ENCODE measurements at regions not wholly inside any gene's neighbourhood (a gene's known extent, or its start where the extent isn't known, plus 50 kb on each side); places are given as distances from the start of the nearest gene placed in this dataset.
"Not testable (repeated sequence)": the region's sequence is repeated elsewhere in the genome, so short reads cannot be mapped to it uniquely, and the experiment has no call there.

DNA sequence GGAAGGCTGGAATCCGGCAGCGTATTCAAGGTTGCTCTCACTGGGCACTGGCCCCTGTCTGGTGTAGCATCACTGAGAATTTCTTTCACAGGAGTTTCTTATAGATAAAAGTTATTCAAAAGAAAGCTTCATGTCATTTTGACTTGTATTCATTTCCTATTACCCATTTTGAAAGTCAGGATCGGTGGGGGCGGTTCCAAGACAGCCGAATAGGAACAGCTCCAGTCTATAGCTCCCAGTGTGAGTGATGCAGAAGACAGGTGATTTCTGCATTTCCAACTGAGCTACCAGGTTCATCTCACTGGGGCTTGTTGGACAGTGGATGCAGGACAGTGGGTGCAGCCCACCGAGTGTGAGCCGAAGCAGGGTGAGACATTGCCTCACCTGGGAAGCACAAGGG is 51.5 kb upstream of the CDC42EP3 start:
- not testable (repeated sequence) for DNase-seq (ENCODE audit: low spot score)

DNA sequence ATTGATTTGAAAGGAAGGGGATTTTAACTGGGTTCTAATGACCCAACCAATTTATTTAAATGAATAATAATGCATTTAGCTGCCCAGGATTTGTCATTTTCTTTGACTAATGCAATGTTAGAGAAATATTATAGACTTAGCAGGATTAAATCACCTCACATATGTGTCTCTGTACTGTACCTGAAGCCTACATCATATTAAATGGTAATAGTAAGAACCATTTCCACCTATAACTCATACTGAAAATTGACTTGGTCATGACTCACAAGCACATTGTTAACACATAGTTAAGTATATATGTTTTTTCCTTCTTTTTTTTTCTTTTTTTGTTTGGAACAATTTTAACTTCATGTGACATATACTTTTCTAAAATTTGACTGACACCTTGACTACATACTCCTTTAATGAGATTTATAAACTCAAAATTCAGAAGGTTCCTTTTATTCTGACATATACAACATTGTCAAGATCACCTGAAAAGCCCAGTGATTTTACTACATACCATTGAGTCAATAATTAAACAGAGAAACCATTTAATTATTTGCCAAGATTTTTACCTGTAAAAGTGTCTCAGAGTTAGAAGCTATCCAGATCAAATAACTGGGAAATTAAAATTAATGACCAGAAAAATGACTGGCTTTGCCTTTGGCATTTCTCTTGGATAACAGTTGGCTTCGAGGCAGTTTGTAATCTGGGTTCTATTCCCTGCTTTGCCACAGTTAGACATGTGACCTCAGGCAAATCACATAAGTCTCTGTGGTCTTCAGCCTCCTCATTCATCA is 58.8 kb upstream of the CDC42EP3 start:
- DNase-seq (ENCODE audit: low spot score): no peak

DNA sequence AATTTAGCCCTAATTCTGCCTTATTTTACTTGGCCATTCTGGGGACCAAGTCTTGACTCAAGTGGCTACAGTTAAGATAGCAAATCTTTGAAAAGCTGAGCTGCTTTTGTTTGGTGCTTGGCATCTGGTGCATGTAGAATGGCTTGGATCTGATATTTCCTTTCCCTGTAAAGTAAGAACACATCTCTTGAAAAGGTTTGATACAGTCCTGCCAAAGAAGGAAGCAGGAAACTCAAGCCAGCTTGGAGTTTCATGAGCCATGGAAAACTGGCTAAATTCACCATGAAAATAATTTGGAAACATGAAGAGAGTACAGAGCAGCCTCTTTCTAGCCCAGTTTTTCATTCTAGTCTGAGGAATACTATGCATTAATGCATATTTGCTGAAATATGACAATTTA is 61.0 kb upstream of the CDC42EP3 start:
- DNase-seq (ENCODE audit: low spot score): not testable (repeated sequence)

DNA sequence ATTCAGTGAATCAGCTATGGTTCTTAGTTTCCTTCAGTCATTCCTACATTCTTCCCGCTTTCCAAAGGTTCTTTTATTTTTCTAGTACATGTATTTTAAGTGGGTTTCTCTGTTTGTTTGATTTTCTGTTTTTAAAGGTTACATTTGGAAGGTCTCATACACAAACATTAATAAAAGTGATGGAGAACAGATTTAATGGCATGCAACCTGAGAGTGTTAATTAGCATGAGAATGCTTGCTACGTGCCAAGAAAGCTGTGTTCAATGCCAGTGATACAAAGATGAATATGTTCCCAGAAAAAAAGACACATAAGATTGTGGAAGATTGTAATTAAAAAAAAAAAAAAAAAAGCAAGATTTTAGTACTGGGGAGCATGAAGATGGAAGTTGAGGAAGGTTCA is 61.8 kb upstream of the CDC42EP3 start:
- DNase-seq (ENCODE audit: low spot score): no peak

DNA sequence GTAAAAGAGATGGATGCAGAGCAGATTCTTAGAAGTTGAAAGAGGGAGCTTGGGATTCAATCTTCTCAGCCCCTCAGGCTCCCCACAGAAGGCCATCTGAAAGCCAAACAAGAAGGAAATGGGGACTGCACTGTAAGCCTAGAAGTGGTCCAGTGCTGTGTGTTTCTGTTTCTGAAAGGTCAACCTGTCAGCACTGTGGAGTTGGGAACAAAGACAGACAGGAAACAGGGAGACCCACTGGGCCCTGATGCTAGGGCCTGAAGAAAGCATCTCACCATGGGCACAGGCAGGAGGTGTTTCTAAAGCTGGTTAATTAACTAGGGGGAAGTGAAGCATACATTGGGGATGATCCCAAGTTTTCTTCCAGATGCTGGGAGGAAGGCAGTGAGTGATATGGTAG is 62.5 kb upstream of the CDC42EP3 start:
- DNase-seq (ENCODE audit: low spot score): not testable (repeated sequence)

DNA sequence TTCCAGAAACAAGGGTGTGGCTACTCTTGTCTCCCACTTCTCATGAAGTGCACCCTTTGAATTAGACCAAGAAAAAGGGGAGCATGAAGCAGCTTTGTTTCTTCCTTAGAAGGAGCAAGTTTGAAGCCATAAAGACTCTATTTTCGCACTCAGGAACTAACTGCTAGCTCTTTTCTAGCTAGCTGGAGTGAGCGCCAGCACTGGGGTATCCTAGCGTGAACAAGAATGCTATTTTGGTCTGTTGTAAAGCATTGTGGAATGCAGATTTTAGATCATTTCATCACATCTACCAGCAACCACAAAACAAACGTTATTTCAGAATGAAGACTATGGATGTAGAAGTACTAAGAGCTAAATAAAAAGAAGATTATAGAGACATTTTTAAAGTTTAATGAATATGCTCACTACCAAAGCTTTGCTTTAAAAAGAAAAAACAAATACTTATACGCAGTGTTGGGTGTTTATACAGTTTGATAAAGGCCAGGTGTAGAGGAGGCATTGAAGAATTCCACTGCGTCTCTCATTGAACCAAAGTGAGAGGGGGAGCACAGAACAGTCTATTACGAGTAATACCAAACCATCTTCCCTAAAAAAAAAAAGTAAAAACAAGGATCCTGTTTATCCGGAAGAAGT is 63.6 kb upstream of the CDC42EP3 start:
- not testable (repeated sequence) for DNase-seq (ENCODE audit: low spot score)

DNA sequence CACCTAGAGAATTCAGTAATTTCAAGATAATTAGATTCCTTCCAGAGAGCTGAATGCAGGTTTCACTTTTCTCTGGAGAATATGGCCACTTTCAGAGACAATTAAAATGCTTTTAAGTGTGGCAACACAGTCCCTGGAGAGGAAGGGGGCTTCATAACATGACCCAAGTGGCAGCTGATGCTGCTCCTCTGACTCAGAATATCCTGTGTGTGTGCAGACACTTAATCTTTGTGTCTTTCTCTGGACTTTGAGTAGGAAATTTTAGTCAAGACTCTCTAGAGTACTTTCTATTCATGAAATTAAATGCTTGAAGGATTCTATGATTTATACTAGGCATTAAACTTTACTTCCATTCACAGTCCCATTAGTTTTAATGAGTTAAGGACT is 64.1 kb upstream of the CDC42EP3 start:
- not testable (repeated sequence) for DNase-seq (ENCODE audit: low spot score)

DNA sequence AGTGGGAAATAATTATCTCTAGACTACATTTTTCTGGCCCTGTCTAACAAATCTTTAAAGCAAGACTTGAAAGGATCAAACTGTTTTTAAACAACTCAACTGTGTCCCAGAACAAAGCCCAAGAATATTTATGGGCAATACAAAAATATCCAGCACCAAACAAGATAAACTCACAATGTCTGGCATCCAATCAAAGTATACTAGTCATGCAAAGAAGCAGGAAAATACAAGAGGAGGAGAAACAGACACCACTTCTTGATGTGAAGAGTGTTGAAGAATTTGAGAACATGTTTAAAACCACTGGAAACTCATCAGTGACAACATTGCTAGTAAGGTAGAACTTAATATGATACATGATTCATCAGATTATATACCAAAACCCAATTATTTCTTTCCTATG is 66.1 kb upstream of the CDC42EP3 start:
- no peak for DNase-seq (ENCODE audit: low spot score)

DNA sequence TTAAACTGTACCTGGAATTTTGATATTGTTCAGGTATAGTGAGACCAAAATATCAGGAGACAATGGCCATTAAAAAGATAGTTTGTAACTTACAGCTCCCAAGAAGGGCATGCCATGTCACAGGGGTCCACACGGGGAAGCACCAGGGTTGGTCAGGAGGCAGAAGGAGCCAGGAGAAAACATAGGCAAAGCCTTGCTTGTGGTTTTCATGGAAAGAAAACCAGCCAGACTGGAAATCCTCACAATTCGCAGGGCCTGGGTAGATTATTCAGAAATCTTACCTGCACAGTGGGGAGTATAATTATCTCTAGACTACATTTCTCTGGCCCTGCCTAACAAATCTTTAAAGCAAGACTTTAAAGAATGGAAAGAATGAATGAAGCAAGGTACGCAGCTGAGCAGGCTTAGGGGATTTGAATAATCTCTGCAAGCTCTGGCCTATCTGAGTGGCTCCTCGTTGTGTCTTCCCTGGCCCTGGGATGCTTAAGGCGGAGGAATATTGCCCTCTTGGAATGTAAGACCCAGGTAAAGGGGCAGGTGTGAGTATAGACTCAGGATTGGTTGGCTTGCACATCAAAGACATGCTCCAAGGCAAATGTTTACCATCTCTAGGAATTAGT is 66.9 kb upstream of the CDC42EP3 start:
- DNase-seq (ENCODE audit: low spot score): no peak

DNA sequence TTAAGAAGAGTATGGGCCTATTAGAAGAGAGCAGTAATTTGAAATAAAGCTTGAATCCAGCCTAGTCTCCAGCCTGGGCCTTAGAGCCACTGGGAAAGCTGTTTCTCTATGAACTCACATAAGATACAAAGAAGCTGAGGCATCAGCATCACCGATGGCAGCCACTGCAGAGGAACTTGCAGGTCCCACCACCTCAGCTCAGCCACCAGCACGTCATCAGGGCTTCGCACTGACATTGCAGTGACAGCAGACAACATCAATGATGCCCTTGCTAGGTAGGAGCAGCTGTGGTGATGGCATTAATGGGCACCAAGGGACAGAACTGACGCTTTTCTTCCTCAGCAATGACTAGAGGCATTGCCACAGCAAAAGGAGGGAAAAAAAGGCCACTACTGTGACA is 67.7 kb upstream of the CDC42EP3 start:
- DNase-seq (ENCODE audit: low spot score): no peak

DNA sequence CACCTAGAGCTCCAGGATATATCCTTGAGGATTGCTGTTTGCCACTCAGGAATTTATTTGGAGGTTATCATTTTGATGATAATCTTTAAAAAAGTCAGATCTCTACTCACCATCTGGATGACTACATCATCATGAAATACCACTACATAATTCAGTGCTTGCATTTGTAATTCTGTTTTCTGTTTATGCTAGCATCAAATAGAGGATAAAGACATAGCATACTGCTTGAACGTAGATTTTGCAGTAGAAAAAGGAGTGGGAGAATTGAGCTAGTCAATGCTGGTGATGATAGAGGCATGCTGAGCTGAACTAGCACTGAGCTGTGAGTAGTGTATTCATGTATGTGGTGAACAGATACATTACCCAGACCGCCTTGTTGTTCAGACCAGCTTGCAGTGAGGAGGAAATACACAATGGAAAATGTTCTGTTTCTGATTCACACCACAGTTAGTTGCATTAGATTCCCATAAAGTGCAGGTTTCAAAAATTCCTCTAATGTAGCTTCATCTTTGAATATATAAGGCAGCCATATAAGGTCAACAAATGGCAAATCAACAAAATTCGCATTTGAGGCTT is 68.8 kb upstream of the CDC42EP3 start:
- DNase-seq (ENCODE audit: low spot score): no peak

DNA sequence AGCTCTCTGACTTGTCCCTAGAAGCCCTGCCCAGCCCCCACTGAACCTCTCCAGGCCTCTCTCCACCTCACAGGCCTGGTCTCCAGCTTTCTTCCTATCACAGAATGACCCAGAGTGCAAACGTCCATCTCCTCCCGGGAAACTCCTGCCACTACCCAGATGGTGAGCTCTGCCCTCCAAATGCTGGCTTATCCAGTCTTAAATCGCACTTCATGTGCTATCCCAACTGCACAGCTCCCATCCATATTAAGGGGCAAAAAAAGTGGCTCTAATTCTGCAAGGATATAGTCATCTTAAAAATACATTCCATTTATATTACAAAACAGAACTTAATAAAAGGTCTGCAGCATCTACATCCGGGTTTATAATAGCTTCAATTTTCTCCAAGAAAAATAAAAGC is 70.8 kb upstream of the CDC42EP3 start:
- no peak for DNase-seq (ENCODE audit: low spot score)

DNA sequence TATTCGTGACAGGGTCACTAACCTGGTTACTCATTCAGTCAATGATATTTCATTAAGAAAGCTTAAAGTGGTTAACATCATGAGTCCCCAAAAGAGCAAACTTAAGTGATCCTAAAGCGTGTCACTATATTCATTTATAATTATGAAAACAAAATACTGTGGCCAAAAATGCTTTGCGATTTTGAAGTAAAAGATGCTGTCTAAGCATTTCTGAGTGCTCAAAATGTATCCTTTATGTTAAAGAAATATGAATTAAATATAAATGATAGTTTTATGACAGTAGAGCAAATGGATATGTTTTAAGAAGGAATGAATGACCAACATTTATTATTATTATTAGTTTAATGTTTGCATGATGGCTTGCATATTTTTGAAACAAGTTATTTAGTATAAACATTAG is 72.6 kb upstream of the CDC42EP3 start:
- no peak for DNase-seq (ENCODE audit: low spot score)

DNA sequence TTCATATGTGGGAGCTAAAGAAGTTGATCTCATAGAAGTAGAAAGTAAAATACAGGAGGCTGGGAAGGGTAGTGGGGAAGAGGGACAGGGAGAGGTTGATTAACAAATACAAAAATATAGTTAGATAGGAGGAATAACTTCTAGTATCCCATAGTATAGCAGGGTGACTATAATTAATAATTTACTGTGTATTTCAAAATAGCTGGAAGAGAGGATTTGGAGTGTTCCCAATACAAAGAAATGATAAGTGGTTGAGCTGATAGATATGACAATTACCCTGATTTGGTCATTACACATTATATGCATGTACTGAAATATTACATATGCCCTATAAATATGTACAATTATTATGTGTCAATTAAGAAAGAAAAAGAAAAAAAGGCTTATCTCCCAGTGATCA is 73.5 kb upstream of the CDC42EP3 start:
- DNase-seq (ENCODE audit: low spot score): not testable (repeated sequence)

DNA sequence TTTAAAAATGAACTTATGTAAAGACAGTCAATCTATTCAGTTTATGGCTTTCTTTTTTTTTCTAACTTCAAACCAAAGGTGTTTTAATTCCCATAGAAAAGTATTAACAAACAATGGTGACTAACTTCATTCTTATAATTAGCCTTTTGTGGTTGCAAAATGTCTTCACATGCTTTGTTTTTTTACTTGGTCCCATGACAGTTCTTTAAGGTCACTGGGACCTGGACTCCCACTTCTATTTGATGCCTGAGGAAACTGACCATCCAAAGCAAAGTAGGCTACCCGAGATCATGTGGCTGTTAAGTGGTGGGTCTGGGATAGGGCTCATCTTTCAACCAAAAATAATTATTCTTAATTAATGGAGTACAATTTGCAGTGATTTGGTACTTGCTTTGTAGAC is 74.6 kb upstream of the CDC42EP3 start:
- not testable (repeated sequence) for DNase-seq (ENCODE audit: low spot score)

DNA sequence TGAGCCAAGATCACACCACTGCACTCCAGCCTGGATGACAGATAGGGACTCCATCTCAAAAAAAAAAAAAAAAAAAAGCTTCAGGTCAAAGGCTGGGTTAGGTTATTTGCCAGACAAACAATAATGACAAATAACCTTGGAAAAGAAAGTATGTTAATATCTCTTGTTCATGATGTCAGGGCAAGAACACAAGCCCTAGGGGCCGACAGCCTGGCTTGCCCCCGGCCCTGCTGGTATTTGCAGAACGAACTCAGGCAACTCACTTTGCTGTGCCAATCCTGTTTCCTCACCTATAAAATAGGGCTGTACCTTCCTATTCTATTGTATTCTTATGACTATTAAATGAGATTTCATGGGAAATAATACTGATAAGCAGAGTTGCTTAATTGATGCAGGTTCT is 75.4 kb upstream of the CDC42EP3 start:
- no peak for DNase-seq (ENCODE audit: low spot score)

DNA sequence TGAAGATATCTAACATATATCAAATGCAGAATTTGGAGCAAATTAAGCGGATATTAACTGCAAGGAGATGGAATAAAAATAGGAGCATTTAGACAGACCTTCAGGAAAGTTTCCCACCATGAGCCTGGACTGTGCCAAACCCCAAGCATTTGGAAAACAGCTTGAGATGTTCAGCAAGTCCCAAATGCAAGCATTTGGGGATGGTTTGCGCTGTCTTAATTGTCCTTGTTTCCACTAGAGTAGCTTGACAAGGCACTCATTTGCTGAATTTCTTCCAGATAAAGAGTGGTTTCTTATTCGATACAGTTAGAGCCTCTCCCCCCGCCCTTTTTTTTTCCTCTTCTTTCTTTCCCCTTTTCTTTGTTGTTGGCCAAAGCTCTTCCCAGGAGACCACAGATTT is 77.1 kb upstream of the CDC42EP3 start:
- no peak for DNase-seq (ENCODE audit: low spot score)

DNA sequence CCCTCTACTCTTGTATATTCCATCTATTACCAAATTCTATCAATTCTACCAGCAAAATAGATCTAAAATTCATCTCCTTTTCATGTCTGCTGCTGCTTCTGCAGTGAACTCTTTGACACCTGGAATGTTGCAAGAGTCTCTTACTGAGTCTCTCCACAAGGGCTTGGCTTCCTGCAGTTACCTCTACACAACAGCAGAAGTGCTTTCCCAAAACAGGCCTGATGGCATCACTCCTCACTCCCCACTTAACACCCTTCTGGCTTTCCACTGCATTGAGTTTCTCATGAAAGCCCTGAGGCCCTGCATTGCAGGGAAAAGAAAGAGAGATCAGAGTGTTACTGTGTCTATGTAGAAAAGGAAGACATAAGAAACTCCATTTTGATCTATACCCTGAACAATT is 78.8 kb upstream of the CDC42EP3 start:
- DNase-seq (ENCODE audit: low spot score): not testable (repeated sequence)

DNA sequence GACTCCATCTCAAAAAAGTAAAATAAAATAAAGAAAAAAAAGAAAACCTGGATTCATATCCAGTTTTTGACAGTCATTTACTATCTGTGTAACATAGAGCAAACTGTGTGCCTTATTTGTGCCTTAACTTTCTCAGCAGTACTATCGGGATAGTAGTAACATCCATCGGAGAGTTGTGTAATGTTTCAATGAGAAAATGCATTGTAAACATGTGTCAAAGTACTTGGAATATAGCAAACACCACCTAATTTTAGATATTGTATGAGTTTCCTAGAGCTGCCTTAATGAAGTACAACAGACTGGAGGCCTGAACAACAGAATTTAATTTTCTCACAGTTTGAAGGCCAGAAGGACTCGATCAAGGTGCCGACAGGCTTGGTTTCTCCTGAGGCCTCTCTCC is 81.3 kb upstream of the CDC42EP3 start:
- DNase-seq (ENCODE audit: low spot score): no peak

DNA sequence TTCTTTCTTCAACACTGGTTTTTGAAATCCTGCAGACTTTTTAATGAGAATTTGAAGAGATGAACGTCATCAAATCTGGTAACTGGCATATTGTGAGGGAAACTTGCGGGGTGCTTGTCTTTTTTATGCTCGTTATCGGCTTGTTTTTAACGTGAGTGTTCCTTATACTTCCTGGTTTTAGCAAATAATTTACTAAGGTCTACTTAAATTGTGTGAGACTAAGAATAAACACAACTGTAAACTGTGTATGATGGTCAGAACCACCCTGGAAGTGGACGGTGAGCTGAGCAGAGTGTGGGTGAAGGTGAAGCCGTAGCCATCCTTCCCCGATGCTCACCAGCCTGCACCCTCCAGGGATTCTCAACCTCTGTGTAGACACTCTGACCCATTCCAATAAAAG is 82.3 kb upstream of the CDC42EP3 start:
- no peak for DNase-seq (ENCODE audit: low spot score)

DNA sequence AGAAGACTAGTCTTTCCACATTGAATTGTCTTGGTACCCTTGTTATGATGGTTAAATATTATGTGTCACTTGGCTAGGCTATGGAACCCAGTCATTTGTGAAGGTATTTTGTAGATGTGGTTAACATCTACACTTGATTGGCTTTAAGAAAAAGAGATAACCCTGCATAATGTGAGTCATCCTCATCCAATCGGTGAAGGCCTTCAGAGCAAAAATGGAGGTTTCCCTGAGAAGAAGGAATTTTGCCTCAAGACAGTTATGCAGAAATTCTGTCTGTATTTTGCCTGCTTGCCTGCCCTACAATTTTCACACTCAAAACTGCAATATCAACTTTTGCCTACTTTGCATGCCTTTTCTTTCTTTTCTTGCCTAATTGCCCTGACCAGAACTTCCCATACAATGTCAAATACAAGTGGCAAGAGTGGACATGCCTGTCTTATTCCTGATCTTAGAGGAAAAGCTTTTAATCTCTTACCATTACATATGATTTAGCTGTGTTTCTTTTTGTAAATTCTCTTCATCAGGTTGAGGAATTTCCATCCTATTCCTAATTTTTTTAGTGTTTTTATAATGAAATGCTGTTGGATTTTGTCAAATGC is 84.6 kb upstream of the CDC42EP3 start:
- DNase-seq (ENCODE audit: low spot score): not testable (repeated sequence)

DNA sequence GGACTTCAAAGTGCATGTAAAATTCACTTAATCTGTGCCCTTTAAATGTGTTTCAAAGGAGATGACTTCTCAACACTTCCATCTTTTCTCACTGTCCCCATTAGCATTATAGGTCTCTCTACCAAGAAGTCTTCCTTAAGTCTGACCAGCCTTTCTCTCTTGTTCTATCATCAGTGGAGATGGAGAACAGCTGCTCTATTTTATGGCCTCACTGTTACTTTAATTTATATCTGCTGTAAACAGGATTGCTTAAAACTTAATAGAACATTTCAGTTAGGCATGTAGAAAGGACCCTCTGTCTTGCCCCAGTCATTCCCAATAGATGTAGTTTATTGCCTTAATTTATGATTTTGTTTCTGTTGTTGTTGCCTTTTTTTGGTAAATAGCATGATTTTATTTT is 86.0 kb upstream of the CDC42EP3 start:
- DNase-seq (ENCODE audit: low spot score): not testable (repeated sequence)
